ENCODE measurements at regions not wholly inside any gene's neighbourhood (a gene's known extent, or its start where the extent isn't known, plus 50 kb on each side); places are given as distances from the start of the nearest gene placed in this dataset.

DNA sequence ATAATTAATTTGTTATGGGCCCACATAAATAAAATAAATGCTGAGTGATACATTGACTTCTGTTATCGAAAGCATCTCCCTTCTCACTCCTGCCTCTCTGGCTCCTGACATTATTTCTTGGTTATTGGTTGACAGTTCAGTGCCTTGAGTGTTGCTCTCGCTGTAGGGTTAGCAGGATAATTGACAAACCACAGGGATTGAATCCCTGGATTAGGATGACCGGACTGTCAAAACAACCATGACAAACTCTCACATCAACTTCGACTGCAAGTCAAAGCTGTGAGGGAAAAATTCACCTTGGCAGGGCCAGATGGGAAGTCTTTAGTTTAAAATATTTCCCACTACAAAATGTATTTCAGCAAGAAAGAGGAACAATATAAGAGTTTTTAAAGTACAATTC, 245.4 kb upstream of the TFAP2D start:
- TF ChIP-seq CTCF (IDR thresholded peaks at IDR 0.05) (no peak), MAX (IDR thresholded peaks at IDR 0.05; ENCODE audit: low read depth) (no peak), CHD2 (IDR thresholded peaks at IDR 0.05; ENCODE audit: low read length, partially characterized antibody) (no peak)
- TF ChIP-seq, protein P1, sequence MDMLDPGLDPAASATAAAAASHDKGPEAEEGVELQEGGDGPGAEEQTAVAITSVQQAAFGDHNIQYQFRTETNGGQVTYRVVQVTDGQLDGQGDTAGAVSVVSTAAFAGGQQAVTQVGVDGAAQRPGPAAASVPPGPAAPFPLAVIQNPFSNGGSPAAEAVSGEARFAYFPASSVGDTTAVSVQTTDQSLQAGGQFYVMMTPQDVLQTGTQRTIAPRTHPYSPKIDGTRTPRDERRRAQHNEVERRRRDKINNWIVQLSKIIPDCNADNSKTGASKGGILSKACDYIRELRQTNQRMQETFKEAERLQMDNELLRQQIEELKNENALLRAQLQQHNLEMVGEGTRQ (IDR thresholded peaks at IDR 0.05; ENCODE audit: borderline replicate concordance, low read depth, low read length), result no peak
